CD14-positive monocyte (primary cell): ENCODE measurements at regions not wholly inside any gene's neighbourhood (a gene's known extent, or its start where the extent isn't known, plus 50 kb on each side); places are given as distances from the start of the nearest gene placed in this dataset.

Experiments used
- DNase-seq, 3 donors: peaks; one replicate each; pipeline ENCODE4 v3.0.0-alpha.2; 2011 to 2022
- H2AFZ ChIP-seq: 2 replicates; pipeline ENCODE4 v1.6.0; 2012; ENCODE audit warnings: mild to moderate bottlenecking, low read depth, low read length, inconsistent platforms; ENCODE audit not compliant: insufficient read depth, poor library complexity, severe bottlenecking
- H3K27ac ChIP-seq, 2 donors: 1 replicate in 1 of 2; 2 replicates in 1 of 2; pipeline ENCODE4 v1.5.1; 2012 to 2013; ENCODE audit warnings: low read length in 2 of 2, control low read depth in 1 of 2, inconsistent platforms in 1 of 2, low read depth in 1 of 2, mild to moderate bottlenecking in 1 of 2
- H3K27me3 ChIP-seq, 2 donors: one replicate each; pipeline versions ENCODE4 v1.6.0 to v1.6.1; 2011 to 2013; ENCODE audit warnings: low read length in 2 of 2; ENCODE audit not compliant: control insufficient read depth in 2 of 2, insufficient read depth in 2 of 2
- H3K36me3 ChIP-seq, 2 donors: replicated peaks in 1 of 2; 1 replicate in 1 of 2; 2 replicates in 1 of 2; pipeline versions ENCODE4 v1.5.1 to v1.6.1; 2012 to 2013; ENCODE audit warnings: low read length in 2 of 2, control low read depth in 1 of 2, inconsistent platforms in 1 of 2, mild to moderate bottlenecking in 1 of 2; ENCODE audit not compliant: insufficient read depth in 2 of 2, control insufficient read depth in 1 of 2
- H3K4me1 ChIP-seq, 2 donors: 1 replicate in 1 of 2; 2 replicates in 1 of 2; pipeline versions ENCODE4 v1.5.1 to v1.6.1; 2012 to 2013; ENCODE audit warnings: low read length in 2 of 2, control low read depth in 1 of 2, inconsistent platforms in 1 of 2, mild to moderate bottlenecking in 1 of 2, moderate library complexity in 1 of 2; ENCODE audit not compliant: insufficient read depth in 2 of 2, control insufficient read depth in 1 of 2
- H3K4me2 ChIP-seq: replicated peaks from 2 replicates; pipeline ENCODE3; 2012; ENCODE audit warnings: low read length, moderate library complexity, mild to moderate bottlenecking; ENCODE audit not compliant: poor library complexity, severe bottlenecking; ENCODE audit errors: extremely low read depth
- H3K4me3 ChIP-seq, 3 experiments: fragments of 200-600 bp in 1 of 3; sonication (generic) in 1 of 3; replicated peaks in 1 of 3; 1 replicate in 2 of 3; 2 replicates in 1 of 3; pipeline ENCODE4 v1.5.1; 2011 to 2013; ENCODE audit warnings: low read length in 3 of 3, mild to moderate bottlenecking in 3 of 3, control low read depth in 2 of 3, low read depth in 2 of 3, inconsistent platforms in 1 of 3, moderate library complexity in 1 of 3
- H3K79me2 ChIP-seq: 2 replicates; pipeline ENCODE4 v1.6.0; 2012; ENCODE audit warnings: mild to moderate bottlenecking, control low read depth, inconsistent platforms, low read length, moderate library complexity; ENCODE audit not compliant: insufficient read depth
- H3K9ac ChIP-seq: 2 replicates; pipeline ENCODE4 v1.6.0; 2017; ENCODE audit warnings: low read length, mild to moderate bottlenecking; ENCODE audit not compliant: insufficient read depth, poor library complexity, severe bottlenecking
- H3K9me3 ChIP-seq, 2 donors: replicated peaks in 1 of 2; 1 replicate in 1 of 2; 2 replicates in 1 of 2; pipeline versions ENCODE4 v1.5.1 to v1.6.1; 2012 to 2013; ENCODE audit warnings: low read length in 2 of 2, control low read depth in 1 of 2; ENCODE audit not compliant: control insufficient read depth in 1 of 2, insufficient read depth in 1 of 2
- H4K20me1 ChIP-seq: 2 replicates; pipeline ENCODE4 v1.6.0; 2012; ENCODE audit warnings: mild to moderate bottlenecking, low read length, control low read depth, moderate library complexity; ENCODE audit not compliant: insufficient read depth
- H3K27ac Mint-ChIP-seq, 7 donors: one replicate each; pipeline ENCODE4 v1.8.0; 2020; ENCODE audit warnings: mild to moderate bottlenecking in 7 of 7, mixed read lengths in 7 of 7, moderate library complexity in 6 of 7, inconsistent platforms in 2 of 7
- H3K27me3 Mint-ChIP-seq, 3 donors: one replicate each; pipeline ENCODE4 v1.8.0; 2021 to 2022; ENCODE audit warnings: low read depth in 3 of 3, mild to moderate bottlenecking in 3 of 3, mixed read lengths in 3 of 3, moderate library complexity in 3 of 3, inconsistent platforms in 1 of 3
- H3K36me3 Mint-ChIP-seq, 2 donors: one replicate each; pipeline ENCODE4 v1.8.0; 2020; ENCODE audit warnings: mixed read lengths in 2 of 2, inconsistent platforms in 1 of 2, mild to moderate bottlenecking in 1 of 2
- H3K4me1 Mint-ChIP-seq: one replicate; pipeline ENCODE4 v1.8.0; 2020; ENCODE audit warnings: mild to moderate bottlenecking, mixed read lengths
- H3K4me3 Mint-ChIP-seq, 2 donors: one replicate each; pipeline ENCODE4 v1.8.0; 2020; ENCODE audit warnings: mild to moderate bottlenecking in 2 of 2, mixed read lengths in 2 of 2, moderate library complexity in 1 of 2
- H3K9me3 Mint-ChIP-seq, 7 donors: one replicate each; pipeline ENCODE4 v1.8.0; 2020 to 2022; ENCODE audit warnings: mixed read lengths in 7 of 7, mild to moderate bottlenecking in 6 of 7, moderate library complexity in 6 of 7, inconsistent platforms in 2 of 7
- WGBS: methylation state at CpG from one replicate; pipeline ENCODE4 v1.1.5; 2013; ENCODE audit warnings: missing lambda C conversion rate; ENCODE audit not compliant: insufficient coverage; 5-methylcytosine and 5-hydroxymethylcytosine counted together
- intact Hi-C, 2 donors: fragments of 100-400 bp; cut with micrococcal nuclease; formaldehyde crosslinking; loops; one replicate each; pipeline versions ENCODE4 v1.15.0 to v1.15.1; 2023
- TF ChIP-seq, protein P1 (sequence below): fragments of 200-600 bp; IDR thresholded peaks from one replicate; pipeline ENCODE4 v1.8.0; 2022; ENCODE audit warnings: antibody characterized with exemption, mild to moderate bottlenecking

- WGBS, result no CpG with 5 or more reads among the region's 3 CpGs
- no peak overlapping the region for H3K27ac Mint-ChIP-seq
- H3K27me3 Mint-ChIP-seq, result peaks cover 0 to 1% (median 0%) of the 10 kb centered on the region in 3 donors
- H3K4me3 Mint-ChIP-seq, result no peak overlapping the region
- Histone ChIP-seq H3K27ac (no peak overlapping the region), H3K4me3 (no peak overlapping the region), H3K9me3 (no peaks in the 10 kb centered on the region), H3K79me2 (no peaks in the 10 kb centered on the region), H3K4me1 (peaks cover 0 to 11% of the 10 kb centered on the region in 2 donors), H3K36me3 (no peaks in the 10 kb centered on the region), H2AFZ (no peak overlapping the region), H4K20me1 (no peaks in the 10 kb centered on the region), H3K9ac (no peak overlapping the region), H3K4me2 (no peak overlapping the region), H3K27me3 (no peaks in the 10 kb centered on the region)
- no peaks in the 10 kb centered on the region for H3K36me3 Mint-ChIP-seq
- TF ChIP-seq, protein P1, sequence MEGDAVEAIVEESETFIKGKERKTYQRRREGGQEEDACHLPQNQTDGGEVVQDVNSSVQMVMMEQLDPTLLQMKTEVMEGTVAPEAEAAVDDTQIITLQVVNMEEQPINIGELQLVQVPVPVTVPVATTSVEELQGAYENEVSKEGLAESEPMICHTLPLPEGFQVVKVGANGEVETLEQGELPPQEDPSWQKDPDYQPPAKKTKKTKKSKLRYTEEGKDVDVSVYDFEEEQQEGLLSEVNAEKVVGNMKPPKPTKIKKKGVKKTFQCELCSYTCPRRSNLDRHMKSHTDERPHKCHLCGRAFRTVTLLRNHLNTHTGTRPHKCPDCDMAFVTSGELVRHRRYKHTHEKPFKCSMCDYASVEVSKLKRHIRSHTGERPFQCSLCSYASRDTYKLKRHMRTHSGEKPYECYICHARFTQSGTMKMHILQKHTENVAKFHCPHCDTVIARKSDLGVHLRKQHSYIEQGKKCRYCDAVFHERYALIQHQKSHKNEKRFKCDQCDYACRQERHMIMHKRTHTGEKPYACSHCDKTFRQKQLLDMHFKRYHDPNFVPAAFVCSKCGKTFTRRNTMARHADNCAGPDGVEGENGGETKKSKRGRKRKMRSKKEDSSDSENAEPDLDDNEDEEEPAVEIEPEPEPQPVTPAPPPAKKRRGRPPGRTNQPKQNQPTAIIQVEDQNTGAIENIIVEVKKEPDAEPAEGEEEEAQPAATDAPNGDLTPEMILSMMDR, result no peak
- peaks cover 26% of the 10 kb centered on the region for H3K4me1 Mint-ChIP-seq
- DNase-seq, result no peak
- H3K9me3 Mint-ChIP-seq, result peaks cover 0 to 5% (median 1%) of the 10 kb centered on the region in 7 donors
- intact Hi-C loops, result no loop called here
Observed at GRCh38 chr2:145185696-145186095, 665.8 kb upstream of the ZEB2 start.

DNA sequence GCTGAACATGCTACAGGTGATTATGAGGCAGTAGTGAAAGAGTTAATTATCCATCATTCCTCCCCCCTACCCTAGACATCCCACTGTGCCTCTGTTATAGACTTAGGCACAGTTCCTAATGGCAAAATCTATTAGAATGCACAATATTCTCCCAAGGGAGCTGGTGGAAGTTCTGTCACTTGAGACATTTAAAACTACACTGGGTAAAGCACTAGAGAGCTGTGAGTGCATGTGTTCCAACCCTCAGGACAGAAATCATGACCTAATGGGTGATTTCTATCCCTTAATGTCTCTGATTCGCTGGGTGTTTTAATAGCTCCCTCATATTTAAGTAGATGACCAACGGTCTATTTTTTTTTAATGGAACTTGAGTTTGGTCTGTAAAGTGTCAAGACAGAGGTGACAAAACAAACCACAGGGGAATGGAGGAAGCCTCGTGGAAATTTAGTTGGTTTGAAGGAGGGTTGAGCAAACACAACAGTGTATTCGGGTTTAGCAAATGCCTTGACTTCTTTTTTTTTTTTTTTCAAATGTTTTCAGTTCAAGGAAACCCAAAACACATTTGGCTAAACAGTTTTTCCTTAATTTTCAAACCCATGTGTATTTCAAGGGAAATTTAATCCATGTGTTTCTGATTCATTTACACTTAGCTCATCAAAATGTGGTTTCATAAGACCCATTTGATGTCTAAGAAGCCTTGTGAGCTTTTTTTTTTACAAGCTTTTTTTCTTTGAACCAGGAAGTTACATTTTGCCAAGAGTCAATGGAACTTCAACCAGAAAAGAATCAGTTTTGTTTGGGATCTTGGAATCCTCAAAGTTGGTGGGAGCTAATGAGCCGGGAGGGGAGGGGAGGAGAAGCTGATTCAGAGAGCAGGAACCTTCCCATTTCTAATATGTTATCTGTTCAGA, 665.1 kb upstream of the ZEB2 start:
- Histone ChIP-seq H3K4me2 (no peak overlapping the region), H4K20me1 (no peaks in the 10 kb centered on the region), H3K79me2 (no peaks in the 10 kb centered on the region), H3K9me3 (no peaks in the 10 kb centered on the region), H2AFZ (peak overlapping the region; percentile 27), H3K36me3 (no peaks in the 10 kb centered on the region), H3K4me3 (no peak overlapping the region), H3K4me1 (peaks cover 0 to 5% of the 10 kb centered on the region in 2 donors), H3K27ac (no peak overlapping the region), H3K9ac (no peak overlapping the region), H3K27me3 (no peaks in the 10 kb centered on the region)
- H3K4me3 Mint-ChIP-seq, result no peak overlapping the region
- peaks cover 0 to 5% (median 1%) of the 10 kb centered on the region in 7 donors for H3K9me3 Mint-ChIP-seq
- H3K27me3 Mint-ChIP-seq, result peaks cover 0 to 1% (median 0%) of the 10 kb centered on the region in 3 donors
- TF ChIP-seq, protein P1, result no peak
- intact Hi-C loops, result no loop called here
- no peak overlapping the region for H3K27ac Mint-ChIP-seq
- no peaks in the 10 kb centered on the region for H3K36me3 Mint-ChIP-seq
- DNase-seq, result no peak
- WGBS, result no CpG with 5 or more reads among the region's 5 CpGs
- H3K4me1 Mint-ChIP-seq, result peaks cover 19% of the 10 kb centered on the region
